ENCODE measurements at regions not wholly inside any gene's neighbourhood (a gene's known extent, or its start where the extent isn't known, plus 50 kb on each side); places are given as distances from the start of the nearest gene placed in this dataset.

GRCh38 chr6:149233056-149233715 lies 84.3 kb upstream of the TAB2 start:
- TF ChIP-seq, protein P1, sequence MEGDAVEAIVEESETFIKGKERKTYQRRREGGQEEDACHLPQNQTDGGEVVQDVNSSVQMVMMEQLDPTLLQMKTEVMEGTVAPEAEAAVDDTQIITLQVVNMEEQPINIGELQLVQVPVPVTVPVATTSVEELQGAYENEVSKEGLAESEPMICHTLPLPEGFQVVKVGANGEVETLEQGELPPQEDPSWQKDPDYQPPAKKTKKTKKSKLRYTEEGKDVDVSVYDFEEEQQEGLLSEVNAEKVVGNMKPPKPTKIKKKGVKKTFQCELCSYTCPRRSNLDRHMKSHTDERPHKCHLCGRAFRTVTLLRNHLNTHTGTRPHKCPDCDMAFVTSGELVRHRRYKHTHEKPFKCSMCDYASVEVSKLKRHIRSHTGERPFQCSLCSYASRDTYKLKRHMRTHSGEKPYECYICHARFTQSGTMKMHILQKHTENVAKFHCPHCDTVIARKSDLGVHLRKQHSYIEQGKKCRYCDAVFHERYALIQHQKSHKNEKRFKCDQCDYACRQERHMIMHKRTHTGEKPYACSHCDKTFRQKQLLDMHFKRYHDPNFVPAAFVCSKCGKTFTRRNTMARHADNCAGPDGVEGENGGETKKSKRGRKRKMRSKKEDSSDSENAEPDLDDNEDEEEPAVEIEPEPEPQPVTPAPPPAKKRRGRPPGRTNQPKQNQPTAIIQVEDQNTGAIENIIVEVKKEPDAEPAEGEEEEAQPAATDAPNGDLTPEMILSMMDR (IDR thresholded peaks at IDR 0.05; ENCODE audit: low read depth, low read length, missing control alignments): no peak
- no peak for DNase-seq (ENCODE audit: low read depth)
- no peak overlapping the region for H3K4me3 ChIP-seq (ENCODE audit: low read depth, low read length)

DNA sequence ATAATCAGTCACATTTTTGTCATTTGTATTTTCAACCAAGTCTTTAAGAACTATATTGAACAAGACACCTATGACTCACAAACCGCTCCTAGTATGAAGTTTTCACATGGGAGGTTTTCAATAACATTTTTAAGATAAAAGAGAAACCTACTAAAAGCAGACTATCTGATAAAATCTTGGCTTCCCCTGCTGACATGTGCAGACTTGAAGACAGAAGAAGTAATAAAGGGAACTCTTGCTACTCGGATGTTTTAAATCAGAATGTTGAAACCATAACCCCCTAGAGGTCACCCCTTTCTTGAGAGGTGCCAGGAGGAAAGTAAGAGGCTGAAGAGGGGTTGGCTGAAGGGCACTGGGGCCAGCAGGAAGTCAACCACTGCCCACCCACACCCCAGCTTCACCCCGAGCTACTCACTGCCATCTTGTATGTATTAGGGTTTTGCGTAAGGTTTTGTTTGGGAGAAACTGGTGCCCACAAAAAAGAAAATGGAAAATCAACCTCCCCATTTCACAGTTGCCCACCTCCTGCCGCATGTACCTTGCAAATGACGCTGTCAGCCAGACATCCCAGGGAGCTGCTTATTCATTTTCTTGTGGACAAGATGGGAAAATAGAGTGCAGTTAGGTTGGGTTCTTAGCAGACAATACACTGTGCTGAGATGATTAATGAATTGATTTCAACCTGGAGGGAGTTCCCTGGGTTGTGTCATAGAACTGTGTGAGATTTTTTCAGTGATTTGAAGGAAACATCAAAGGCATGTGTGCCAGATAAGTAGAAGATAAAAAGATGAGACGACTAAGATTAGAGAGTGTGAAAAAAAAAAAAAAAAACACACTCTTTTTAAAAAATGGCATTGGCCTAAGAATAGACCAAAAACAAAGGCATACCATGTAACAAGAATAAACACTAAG lies 83.2 kb upstream of the TAB2 start:
- no peak overlapping the region for H3K4me3 ChIP-seq (ENCODE audit: low read depth, low read length)
- no peak for DNase-seq (ENCODE audit: low read depth)
- TF ChIP-seq, protein P1 (IDR thresholded peaks at IDR 0.05; ENCODE audit: low read depth, low read length, missing control alignments): no peak

DNA sequence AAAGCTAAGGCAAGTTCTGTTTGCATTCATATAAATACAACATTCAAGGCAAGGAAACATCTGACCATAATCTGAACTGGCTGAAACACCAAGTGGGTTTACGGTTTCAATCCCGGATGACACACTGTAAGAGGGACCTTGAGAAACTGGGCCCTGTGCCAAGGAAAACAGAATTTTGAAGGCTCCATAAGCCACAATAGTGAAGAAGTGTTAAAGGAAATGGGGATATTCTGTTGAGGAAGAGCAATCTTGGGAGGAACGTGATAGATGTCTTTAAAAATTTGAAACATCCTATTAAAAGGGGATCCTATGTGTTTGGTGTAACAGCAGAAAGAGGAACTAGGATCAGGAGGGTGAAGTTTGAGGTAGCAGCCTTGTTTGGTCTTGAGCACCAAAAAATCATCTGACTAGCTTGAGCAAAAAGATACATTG lies 82.4 kb upstream of the TAB2 start:
- peak; percentile 69 for DNase-seq (ENCODE audit: low read depth)
- no peak overlapping the region for H3K4me3 ChIP-seq (ENCODE audit: low read depth, low read length)
- TF ChIP-seq, protein P1 (IDR thresholded peaks at IDR 0.05; ENCODE audit: low read depth, low read length, missing control alignments): no peak

DNA sequence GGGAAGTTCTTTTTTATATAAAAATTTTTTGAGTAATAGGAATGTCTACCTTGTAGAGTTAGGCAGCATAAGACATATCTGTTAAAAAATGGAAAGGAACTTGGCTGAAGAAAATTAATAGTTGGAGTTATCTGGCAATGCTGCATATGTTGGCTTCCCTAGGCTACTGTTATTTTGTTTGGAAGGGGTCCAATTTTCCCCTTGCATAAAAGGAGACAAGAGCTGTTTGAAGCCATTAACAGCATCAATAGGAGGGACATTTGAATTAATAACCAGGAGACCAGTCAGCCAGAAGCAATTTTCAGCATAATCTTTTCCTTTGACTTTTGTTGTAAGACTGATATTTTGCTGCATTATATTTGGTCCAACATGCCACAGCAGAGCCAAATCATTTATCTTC lies 80.9 kb upstream of the TAB2 start:
- TF ChIP-seq, protein P1 (IDR thresholded peaks at IDR 0.05; ENCODE audit: low read depth, low read length, missing control alignments): no peak
- H3K4me3 ChIP-seq (ENCODE audit: low read depth, low read length): no peak overlapping the region
- no peak for DNase-seq (ENCODE audit: low read depth)

DNA sequence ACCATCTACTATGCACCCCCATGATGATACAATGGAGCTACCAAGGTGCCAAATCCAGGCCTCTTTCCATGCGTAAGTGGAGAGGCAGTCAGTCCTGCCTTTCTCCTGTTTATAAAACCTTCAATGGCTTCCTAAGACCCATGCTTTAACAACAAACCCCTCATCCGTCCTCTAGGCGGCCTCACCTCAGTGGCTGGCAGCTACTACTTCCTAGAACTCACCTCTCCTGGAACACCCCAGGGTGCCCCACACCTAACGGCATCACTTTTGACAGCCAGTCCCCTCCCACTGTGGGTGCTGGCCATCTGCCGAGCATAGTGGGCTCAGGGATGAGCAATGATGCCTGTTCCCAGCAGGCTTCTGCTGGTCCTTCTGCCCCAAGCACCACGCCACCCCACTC lies 80.0 kb upstream of the TAB2 start:
- no peak overlapping the region for H3K4me3 ChIP-seq (ENCODE audit: low read depth, low read length)
- TF ChIP-seq, protein P1 (IDR thresholded peaks at IDR 0.05; ENCODE audit: low read depth, low read length, missing control alignments): no peak
- DNase-seq (ENCODE audit: low read depth): no peak

- TF ChIP-seq, protein P1 (IDR thresholded peaks at IDR 0.05; ENCODE audit: low read depth, low read length, missing control alignments): no peak
- no peak overlapping the region for H3K4me3 ChIP-seq (ENCODE audit: low read depth, low read length)
- no peak for DNase-seq (ENCODE audit: low read depth)
Measured at GRCh38 chr6:149239573-149240209, 77.8 kb upstream of the TAB2 start.
